A549 (cell line): ENCODE measurements at regions not wholly inside any gene's neighbourhood (a gene's known extent, or its start where the extent isn't known, plus 50 kb on each side); places are given as distances from the start of the nearest gene placed in this dataset.

Source experiments
- ATAC-seq, 2 experiments: fragments of 200-7000 bp in 1 of 2; fragments of >200 bp in 1 of 2; cut with Nextera tagmentation in 1 of 2; cut with Tn5 transposase in 1 of 2; 3 replicates each; pipeline versions ENCODE4 v1.8.0 to v1.9.1; 2018 to 2020; ENCODE audit warnings: mild to moderate bottlenecking in 1 of 2, moderate library complexity in 1 of 2
- CTCF ChIA-PET: fragments of 300-600 bp; sonication (Branson Sonifier 250); formaldehyde crosslinking; extraction: SDS; loops from one replicate; lab custom pipeline; 2021; ENCODE audit warnings: antibody characterized with exemption, inconsistent platforms; lab: Yijun Ruan, JAX
- POLR2A ChIA-PET: fragments of 350-600 bp; formaldehyde crosslinking; extraction: SDS; loops from one replicate; lab custom pipeline; 2021; ENCODE audit warnings: antibody characterized with exemption, inconsistent platforms; lab: Yijun Ruan, JAX
- DNase-seq, 2 experiments: peaks; one replicate each; pipeline versions ENCODE4 v3.0.0 to v3.0.0-alpha.2; 2011 to 2016; ENCODE audit warnings: low read depth in 1 of 2, low spot score in 1 of 2
- FAIRE-seq: peaks from 2 replicates; lab custom pipeline; 2011; peaks lifted over from hg19 to GRCh38; lab: Jason Lieb, UNC
- H3K27ac ChIP-seq, 2 experiments: fragments of >200 bp; sonication (Bioruptor Twin); formaldehyde crosslinking; 3 replicates each; pipeline ENCODE4 v1.5.1; 2016 to 2017
- H3K4me1 ChIP-seq: fragments of >200 bp; sonication (Bioruptor Twin); formaldehyde crosslinking; 3 replicates; pipeline ENCODE4 v1.6.1; 2016
- H3K4me2 ChIP-seq: fragments of >200 bp; sonication (Bioruptor Twin); formaldehyde crosslinking; 3 replicates; pipeline ENCODE4 v1.6.1; 2016
- H3K4me3 ChIP-seq: fragments of >200 bp; sonication (Bioruptor Twin); formaldehyde crosslinking; 3 replicates; pipeline ENCODE4 v1.5.1; 2016
- H3K9me3 ChIP-seq: fragments of >200 bp; sonication (Bioruptor Twin); formaldehyde crosslinking; 3 replicates; pipeline ENCODE4 v1.6.1; 2016
- BHLHE40 ChIP-seq: IDR thresholded peaks from 2 replicates; pipeline ENCODE4 v1.6.1; 2012; ENCODE audit warnings: low read depth, low read length, inconsistent platforms
- CBX8 ChIP-seq: fragments of 200-600 bp; sonication (generic); IDR thresholded peaks from 2 replicates; pipeline ENCODE4 v1.6.1; 2016
- CHD4 ChIP-seq: fragments of 200-600 bp; sonication (generic); IDR thresholded peaks from 2 replicates; pipeline ENCODE4 v1.6.1; 2016; ENCODE audit warnings: antibody characterized with exemption, mild to moderate bottlenecking, borderline replicate concordance
- EHF ChIP-seq: fragments of 250-450 bp; sonication (Bioruptor Pico); IDR thresholded peaks from 2 replicates; pipeline ENCODE4 v1.5.0; 2020; ENCODE audit warnings: mild to moderate bottlenecking
- EP300 ChIP-seq, 2 experiments: fragments of >200 bp; sonication (Bioruptor Twin); formaldehyde crosslinking; IDR thresholded peaks; 2 replicates in 1 of 2; 3 replicates in 1 of 2; pipeline ENCODE4 v1.6.1; 2016 to 2017
- ESRRA ChIP-seq: fragments of 150-350 bp; IDR thresholded peaks from 2 replicates; pipeline ENCODE4 v1.6.1; 2014; ENCODE audit warnings: mild to moderate bottlenecking, low read length, borderline replicate concordance
- FOSB ChIP-seq: fragments of 250-450 bp; sonication (Bioruptor Pico); IDR thresholded peaks from 2 replicates; pipeline ENCODE4 v1.5.0; 2020; ENCODE audit warnings: mild to moderate bottlenecking, moderate library complexity
- GATA3 ChIP-seq: IDR thresholded peaks from 2 replicates; pipeline ENCODE4 v1.6.1; 2012; ENCODE audit warnings: borderline replicate concordance
- HDAC2 ChIP-seq: fragments of 200-600 bp; sonication (generic); IDR thresholded peaks from 2 replicates; pipeline ENCODE4 v1.6.1; 2016
- HOXA7 ChIP-seq: fragments of 250-450 bp; sonication (Bioruptor Pico); IDR thresholded peaks from 2 replicates; pipeline ENCODE4 v1.5.0; 2020; ENCODE audit warnings: mild to moderate bottlenecking, moderate library complexity
- HOXB13 ChIP-seq: fragments of 250-450 bp; sonication (Bioruptor Pico); IDR thresholded peaks from 2 replicates; pipeline ENCODE4 v1.5.0; 2020; ENCODE audit warnings: low read depth, mild to moderate bottlenecking, moderate library complexity
- MAFK ChIP-seq: fragments of 450-650 bp; IDR thresholded peaks from 2 replicates; pipeline ENCODE4 v1.6.1; 2014; ENCODE audit not compliant: partially characterized antibody
- MAZ ChIP-seq: fragments of 150-350 bp; IDR thresholded peaks from 2 replicates; pipeline ENCODE4 v1.6.1; 2014; ENCODE audit warnings: antibody characterized with exemption, low read depth, low read length, borderline replicate concordance
- NFE2L2 ChIP-seq: fragments of 150-350 bp; conservative IDR thresholded peaks from 2 replicates; pipeline ENCODE4 v1.6.1; 2014; ENCODE audit warnings: low read length
- NPAS2 ChIP-seq: fragments of 250-450 bp; sonication (Bioruptor Pico); IDR thresholded peaks from 2 replicates; pipeline ENCODE4 v1.8.0; 2022; ENCODE audit warnings: mild to moderate bottlenecking, moderate library complexity, borderline replicate concordance
- RAD21 ChIP-seq, 2 experiments: fragments of >200 bp in 1 of 2; sonication (Bioruptor Twin) in 1 of 2; formaldehyde crosslinking in 1 of 2; IDR thresholded peaks in 1 of 2; conservative IDR thresholded peaks in 1 of 2; 2 replicates in 1 of 2; 3 replicates in 1 of 2; pipeline ENCODE4 v1.6.1; 2012 to 2018; ENCODE audit warnings: inconsistent platforms in 1 of 2
- RARB ChIP-seq: fragments of 250-450 bp; sonication (Bioruptor Pico); IDR thresholded peaks from 2 replicates; pipeline ENCODE4 v1.8.0; 2021; ENCODE audit warnings: mild to moderate bottlenecking, moderate library complexity
- RFX5 ChIP-seq: fragments of 450-650 bp; IDR thresholded peaks from 2 replicates; pipeline ENCODE4 v1.7.1; 2014; ENCODE audit warnings: antibody characterized with exemption, mild to moderate bottlenecking, moderate library complexity
- RNF2 ChIP-seq: fragments of 200-600 bp; sonication (generic); IDR thresholded peaks from 2 replicates; pipeline ENCODE4 v1.6.1; 2016; ENCODE audit warnings: low read depth, mild to moderate bottlenecking, antibody characterized with exemption, moderate library complexity, borderline replicate concordance
- SREBF2 ChIP-seq: fragments of 450-650 bp; IDR thresholded peaks from 2 replicates; pipeline ENCODE4 v1.6.1; 2014; ENCODE audit warnings: mild to moderate bottlenecking, moderate library complexity
- TFCP2L1 ChIP-seq: fragments of 250-450 bp; sonication (Bioruptor Pico); IDR thresholded peaks from 2 replicates; pipeline ENCODE4 v1.5.0; 2021; ENCODE audit warnings: mild to moderate bottlenecking
- WGBS: methylation state at CpG from one replicate; pipeline ENCODE4 v1.1.6; 2017; ENCODE audit errors: missing lambda C conversion rate; 5-methylcytosine and 5-hydroxymethylcytosine counted together
- TF ChIP-seq, protein P1 (sequence below): fragments of 250-450 bp; sonication (Bioruptor Pico); IDR thresholded peaks from 2 replicates; pipeline ENCODE4 v1.5.0; 2020; ENCODE audit warnings: low read depth, mild to moderate bottlenecking, moderate library complexity
- TF ChIP-seq, protein P2 (sequence below): fragments of >200 bp; sonication (Bioruptor Twin); formaldehyde crosslinking; IDR thresholded peaks from 3 replicates; pipeline ENCODE4 v1.6.1; 2016
- TF ChIP-seq, protein P3 (sequence below): fragments of >200 bp; sonication (Bioruptor Twin); formaldehyde crosslinking; IDR thresholded peaks from 2 replicates; pipeline ENCODE4 v1.6.1; 2016
- TF ChIP-seq, protein P4 (sequence below): IDR thresholded peaks from 2 replicates; pipeline ENCODE4 v1.6.1; 2012
- TF ChIP-seq, protein P5 (sequence below): IDR thresholded peaks from 2 replicates; pipeline ENCODE4 v1.6.1; 2012; ENCODE audit warnings: low read depth, borderline replicate concordance

DNA sequence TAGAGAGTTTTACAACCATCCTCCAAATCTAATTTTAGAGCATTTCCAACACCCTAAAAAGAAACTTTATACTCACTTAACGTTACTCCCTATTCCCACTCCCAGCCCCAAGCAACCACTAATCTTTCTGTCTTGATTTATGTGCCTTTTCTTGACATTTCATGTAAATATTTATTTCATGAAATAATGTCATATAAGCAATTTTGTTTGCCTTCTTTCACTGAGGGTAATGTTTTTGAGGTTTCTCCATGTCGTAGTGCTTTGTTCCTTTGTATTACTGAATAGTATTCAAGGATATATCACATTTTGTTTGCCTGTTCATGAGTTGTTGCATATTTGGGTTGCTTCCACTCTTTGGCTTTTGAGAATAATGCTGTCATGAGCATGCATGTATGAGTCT is 155.4 kb upstream of the PLAAT1 start:
- ChIA-PET CTCF (no interaction called here), POLR2A (no interaction called here)
- 1% methylated on average over 2 of the region's 2 CpGs for WGBS
- no peak for FAIRE-seq
- ATAC-seq, result no peak
- no peak for TF ChIP-seq NFE2L2
- peak; percentile 81 for TF ChIP-seq MAFK
- Histone ChIP-seq H3K4me3 (no peak overlapping the region), H3K4me1 (no peaks in the 10 kb centered on the region), H3K27ac (no peak overlapping the region), H3K9me3 (no peaks in the 10 kb centered on the region), H3K4me2 (no peak overlapping the region)
- no peak for DNase-seq

DNA sequence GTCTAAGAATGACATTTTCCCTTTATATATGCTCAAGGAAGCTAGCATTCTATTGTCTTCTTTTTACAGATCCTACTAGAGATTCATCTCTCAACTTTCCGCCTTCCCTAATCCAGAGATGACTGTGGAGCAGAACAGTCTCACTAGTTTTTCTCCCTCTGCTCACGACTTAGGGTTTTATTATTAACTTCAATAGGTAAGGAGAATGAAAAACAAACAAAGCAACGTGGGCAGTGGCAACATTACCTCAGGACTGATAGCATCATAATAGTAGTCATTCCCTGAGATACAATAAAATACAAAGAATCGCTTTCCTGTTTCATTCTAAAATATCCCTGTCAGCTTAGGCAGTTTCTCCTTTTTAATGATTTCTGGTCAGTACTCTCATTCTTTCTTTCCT is 154.3 kb upstream of the PLAAT1 start:
- no peak overlapping the region for H3K27ac ChIP-seq
- ATAC-seq (no peak), FAIRE-seq (no peak)
- no peak overlapping the region for H3K4me2 ChIP-seq
- POLR2A ChIA-PET, result no interaction called here
- H3K9me3 ChIP-seq, result no peaks in the 10 kb centered on the region
- TF ChIP-seq FOSB (CRISPR knock-in tag) (no peak), MAFK (no peak), HDAC2 (no peak), EHF (CRISPR knock-in tag) (no peak), HOXA7 (CRISPR knock-in tag) (no peak), EP300 (IDR thresholded peaks at IDR 0.05) (no peak), RFX5 (no peak), RARB (CRISPR knock-in tag) (no peak), ESRRA (no peak), NPAS2 (no peak), MAZ (no peak), CHD4 (no peak), BHLHE40 (no peak), RNF2 (no peak), TFCP2L1 (CRISPR knock-in tag) (no peak)
- TF ChIP-seq, protein P1, sequence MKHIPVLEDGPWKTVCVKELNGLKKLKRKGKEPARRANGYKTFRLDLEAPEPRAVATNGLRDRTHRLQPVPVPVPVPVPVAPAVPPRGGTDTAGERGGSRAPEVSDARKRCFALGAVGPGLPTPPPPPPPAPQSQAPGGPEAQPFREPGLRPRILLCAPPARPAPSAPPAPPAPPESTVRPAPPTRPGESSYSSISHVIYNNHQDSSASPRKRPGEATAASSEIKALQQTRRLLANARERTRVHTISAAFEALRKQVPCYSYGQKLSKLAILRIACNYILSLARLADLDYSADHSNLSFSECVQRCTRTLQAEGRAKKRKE (CRISPR knock-in tag), result no peak
- TF ChIP-seq, protein P2, sequence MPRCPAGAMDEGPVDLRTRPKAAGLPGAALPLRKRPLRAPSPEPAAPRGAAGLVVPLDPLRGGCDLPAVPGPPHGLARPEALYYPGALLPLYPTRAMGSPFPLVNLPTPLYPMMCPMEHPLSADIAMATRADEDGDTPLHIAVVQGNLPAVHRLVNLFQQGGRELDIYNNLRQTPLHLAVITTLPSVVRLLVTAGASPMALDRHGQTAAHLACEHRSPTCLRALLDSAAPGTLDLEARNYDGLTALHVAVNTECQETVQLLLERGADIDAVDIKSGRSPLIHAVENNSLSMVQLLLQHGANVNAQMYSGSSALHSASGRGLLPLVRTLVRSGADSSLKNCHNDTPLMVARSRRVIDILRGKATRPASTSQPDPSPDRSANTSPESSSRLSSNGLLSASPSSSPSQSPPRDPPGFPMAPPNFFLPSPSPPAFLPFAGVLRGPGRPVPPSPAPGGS, result no peak
- TF ChIP-seq, protein P3, sequence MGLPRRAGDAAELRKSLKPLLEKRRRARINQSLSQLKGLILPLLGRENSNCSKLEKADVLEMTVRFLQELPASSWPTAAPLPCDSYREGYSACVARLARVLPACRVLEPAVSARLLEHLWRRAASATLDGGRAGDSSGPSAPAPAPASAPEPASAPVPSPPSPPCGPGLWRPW, result no peak
- TF ChIP-seq, protein P4, sequence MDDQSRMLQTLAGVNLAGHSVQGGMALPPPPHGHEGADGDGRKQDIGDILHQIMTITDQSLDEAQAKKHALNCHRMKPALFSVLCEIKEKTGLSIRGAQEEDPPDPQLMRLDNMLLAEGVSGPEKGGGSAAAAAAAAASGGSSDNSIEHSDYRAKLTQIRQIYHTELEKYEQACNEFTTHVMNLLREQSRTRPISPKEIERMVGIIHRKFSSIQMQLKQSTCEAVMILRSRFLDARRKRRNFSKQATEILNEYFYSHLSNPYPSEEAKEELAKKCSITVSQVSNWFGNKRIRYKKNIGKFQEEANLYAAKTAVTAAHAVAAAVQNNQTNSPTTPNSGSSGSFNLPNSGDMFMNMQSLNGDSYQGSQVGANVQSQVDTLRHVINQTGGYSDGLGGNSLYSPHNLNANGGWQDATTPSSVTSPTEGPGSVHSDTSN, result no peak
- TF ChIP-seq, all 56 proteins: peak for 0
- H3K4me3 ChIP-seq, result no peak overlapping the region
- WGBS, result 16% methylated on average over 4 of the region's 4 CpGs
- DNase-seq, result no peak
- CTCF ChIA-PET, result no interaction called here
- H3K4me1 ChIP-seq, result no peaks in the 10 kb centered on the region

DNA sequence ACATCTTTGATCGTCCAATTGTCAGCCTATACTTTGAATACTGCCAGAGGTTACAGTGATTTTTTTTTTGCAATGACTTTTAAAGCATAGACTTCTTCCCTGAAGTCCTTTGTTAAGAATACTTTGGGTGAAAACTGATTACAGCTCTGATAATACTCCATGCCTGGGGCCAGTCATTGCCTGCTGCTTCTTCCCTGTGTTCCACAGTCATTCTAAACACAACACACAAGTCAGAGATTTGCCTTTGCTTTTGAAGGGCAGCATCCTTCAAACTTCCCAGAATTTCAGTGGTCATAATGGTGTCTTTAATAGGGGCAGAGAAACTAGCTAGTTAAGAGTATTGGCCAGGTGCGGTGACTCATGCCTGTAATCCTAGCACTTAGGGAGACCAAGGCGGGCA is 153.7 kb upstream of the PLAAT1 start:
- TF ChIP-seq SREBF2 (no peak), CHD4 (no peak), HOXB13 (CRISPR knock-in tag) (no peak), GATA3 (no peak), BHLHE40 (no peak), RARB (CRISPR knock-in tag) (no peak), NFE2L2 (no peak), HDAC2 (no peak), RAD21 (conservative IDR thresholded peaks at IDR 0.05 in 1 of 2, IDR thresholded peaks at IDR 0.05 in 1 of 2) (no peak), CBX8 (no peak)
- TF ChIP-seq, protein P5, sequence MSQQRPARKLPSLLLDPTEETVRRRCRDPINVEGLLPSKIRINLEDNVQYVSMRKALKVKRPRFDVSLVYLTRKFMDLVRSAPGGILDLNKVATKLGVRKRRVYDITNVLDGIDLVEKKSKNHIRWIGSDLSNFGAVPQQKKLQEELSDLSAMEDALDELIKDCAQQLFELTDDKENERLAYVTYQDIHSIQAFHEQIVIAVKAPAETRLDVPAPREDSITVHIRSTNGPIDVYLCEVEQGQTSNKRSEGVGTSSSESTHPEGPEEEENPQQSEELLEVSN, result no peak
- no peak overlapping the region for H3K4me2 ChIP-seq
- no peaks in the 10 kb centered on the region for H3K9me3 ChIP-seq
- DNase-seq (no peak), ATAC-seq (no peak), FAIRE-seq (no peak)
- H3K27ac ChIP-seq, result no peak overlapping the region
- H3K4me1 ChIP-seq, result no peaks in the 10 kb centered on the region
- 16% methylated on average over 3 of the region's 3 CpGs for WGBS
- CTCF ChIA-PET, result no interaction called here
- POLR2A ChIA-PET, result no interaction called here
- H3K4me3 ChIP-seq, result no peak overlapping the region
